HCT116 (cell line): ENCODE measurements at regions not wholly inside any gene's neighbourhood (a gene's known extent, or its start where the extent isn't known, plus 50 kb on each side); places are given as distances from the start of the nearest gene placed in this dataset.

Experiments used
- ATAC-seq: fragments of 200-7000 bp; cut with Tn5 transposase; 2 replicates; pipeline ENCODE4 v1.9.1; 2020; ENCODE audit warnings: mild to moderate bottlenecking, moderate library complexity
- BruUV-seq: library from RNA; stranded (reverse); fragments of 400-500 nt; replicated peaks from 2 replicates; lab custom pipeline; 2021; lab: Mats Ljungman, UMichigan
- CTCF ChIA-PET: fragments of 300-600 bp; sonication (Branson Sonifier 250); formaldehyde crosslinking; loops from one replicate; lab custom pipeline; 2021; ENCODE audit warnings: antibody characterized with exemption; lab: Charles Lee
- POLR2A ChIA-PET: fragments of 300-600, 350-600 bp; sonication (Branson Sonifier 250); formaldehyde crosslinking; loops from one replicate; lab custom pipeline; 2021; ENCODE audit warnings: antibody characterized with exemption; lab: Charles Lee
- RAD21 ChIA-PET, 2 experiments: fragments of 300-600 bp; sonication (Branson Sonifier 250); formaldehyde crosslinking; loops; one replicate each; lab custom pipeline; 2023; ENCODE audit warnings: low total read pairs in 2 of 2; ENCODE audit not compliant: uncharacterized antibody in 2 of 2, unreplicated experiment in 2 of 2, low non-redundant PET in 1 of 2; lab: Charles Lee
- DNase-seq: peaks from one replicate; pipeline ENCODE4 v3.0.0-alpha.2; 2010; ENCODE audit warnings: low read depth, low spot score
- H2AFZ ChIP-seq: fragments of 200-600 bp; shearing (Covaris generic), sonication (generic); 2 replicates; pipeline ENCODE4 v1.6.1; 2017; ENCODE audit warnings: low read depth, mixed run types, mixed read lengths, antibody characterized with exemption, low read length; ENCODE audit not compliant: poor library complexity, severe bottlenecking
- H3K27ac ChIP-seq: 2 replicates; pipeline ENCODE4 v1.5.1; 2012; ENCODE audit warnings: low read depth, low read length
- H3K27me3 ChIP-seq: fragments of 200-600 bp; sonication (generic); 2 replicates; pipeline ENCODE4 v1.6.1; 2016; ENCODE audit warnings: mixed run types, low read length, mixed read lengths; ENCODE audit not compliant: insufficient read depth
- H3K36me3 ChIP-seq, 2 experiments: fragments of 200-500 bp in 1 of 2; fragments of 200-600 bp in 1 of 2; sonication (Bioruptor generic) in 1 of 2; sonication (generic) in 1 of 2; 2 replicates each; pipeline versions ENCODE4 v1.5.1 to v1.6.1; 2014 to 2016; ENCODE audit warnings: low read length in 2 of 2, inconsistent platforms in 1 of 2, mixed read lengths in 1 of 2, mixed run types in 1 of 2; ENCODE audit not compliant: insufficient read depth in 2 of 2, control insufficient read depth in 1 of 2
- H3K4me1 ChIP-seq, 2 experiments: fragments of 200-600 bp in 1 of 2; sonication (generic) in 1 of 2; 2 replicates each; pipeline versions ENCODE4 v1.5.1 to v1.6.1; 2012 to 2017; ENCODE audit warnings: low read length in 2 of 2, inconsistent platforms in 1 of 2, mild to moderate bottlenecking in 1 of 2, mixed read lengths in 1 of 2, mixed run types in 1 of 2, moderate library complexity in 1 of 2; ENCODE audit not compliant: insufficient read depth in 2 of 2, control insufficient read depth in 1 of 2
- H3K4me2 ChIP-seq: fragments of 200-600 bp; sonication (generic); 2 replicates; pipeline ENCODE4 v1.6.1; 2017; ENCODE audit warnings: mixed run types, low read length, mixed read lengths
- H3K4me3 ChIP-seq, 2 experiments: fragments of 200-600 bp in 1 of 2; sonication (generic) in 1 of 2; replicated peaks in 1 of 2; 2 replicates each; pipeline ENCODE4 v1.5.1; 2011 to 2016; ENCODE audit warnings: low read length in 2 of 2, control low read depth in 1 of 2, low read depth in 1 of 2, mild to moderate bottlenecking in 1 of 2, mixed read lengths in 1 of 2, mixed run types in 1 of 2
- H3K79me2 ChIP-seq: fragments of 200-600 bp; sonication (generic); 2 replicates; pipeline ENCODE4 v1.6.1; 2017; ENCODE audit warnings: mild to moderate bottlenecking, mixed run types, low read length, moderate library complexity, mixed read lengths; ENCODE audit not compliant: insufficient read depth
- H3K9ac ChIP-seq: fragments of 200-600 bp; sonication (generic); 2 replicates; pipeline ENCODE4 v1.6.1; 2016; ENCODE audit warnings: low read length, mixed read lengths
- H3K9me2 ChIP-seq: fragments of 200-600 bp; sonication (generic), shearing (Covaris generic); 2 replicates; pipeline ENCODE4 v1.6.1; 2017; ENCODE audit warnings: mixed run types, mild to moderate bottlenecking, moderate library complexity; ENCODE audit not compliant: insufficient read depth
- H3K9me3 ChIP-seq, 2 experiments: fragments of 200-500 bp in 1 of 2; fragments of 200-600 bp in 1 of 2; sonication (Bioruptor generic) in 1 of 2; sonication (generic) in 1 of 2; 2 replicates each; pipeline ENCODE4 v1.6.1; 2014 to 2017; ENCODE audit warnings: low read length in 2 of 2, mixed read lengths in 2 of 2, inconsistent platforms in 1 of 2, low read depth in 1 of 2, mild to moderate bottlenecking in 1 of 2, mixed run types in 1 of 2, moderate library complexity in 1 of 2; ENCODE audit not compliant: control insufficient read depth in 1 of 2, insufficient read depth in 1 of 2
- H4K20me1 ChIP-seq: fragments of 200-600 bp; sonication (generic), shearing (Covaris generic); 2 replicates; pipeline ENCODE4 v1.6.1; 2017; ENCODE audit warnings: mixed run types, mild to moderate bottlenecking, moderate library complexity; ENCODE audit not compliant: insufficient read depth
- CEBPB ChIP-seq: IDR thresholded peaks from 2 replicates; pipeline ENCODE4 v1.6.1; 2012; ENCODE audit warnings: low read depth
- EZH2 ChIP-seq: fragments of 200-600 bp; sonication (generic); IDR thresholded peaks from 2 replicates; pipeline ENCODE4 v1.6.1; 2017; ENCODE audit warnings: antibody characterized with exemption, mixed run types
- EZH2phosphoT487 ChIP-seq: fragments of 200-600 bp; IDR thresholded peaks from 2 replicates; pipeline ENCODE4 v1.6.1; 2018; ENCODE audit warnings: antibody characterized with exemption, borderline replicate concordance
- POLR2A ChIP-seq: IDR thresholded peaks from 2 replicates; pipeline ENCODE4 v1.7.0; 2011; ENCODE audit warnings: borderline replicate concordance; ENCODE audit not compliant: insufficient read depth, insufficient read length; ENCODE audit errors: extremely low read depth
- RAD21 ChIP-seq: IDR thresholded peaks from 2 replicates; pipeline ENCODE4 v1.6.1; 2012; ENCODE audit warnings: low read depth, mild to moderate bottlenecking
- SIN3A ChIP-seq: IDR thresholded peaks from 2 replicates; pipeline ENCODE4 v1.6.1; 2012; ENCODE audit warnings: low read depth
- SP1 ChIP-seq: IDR thresholded peaks from 2 replicates; pipeline ENCODE4 v1.6.1; 2012; ENCODE audit warnings: low read depth
- SRF ChIP-seq: IDR thresholded peaks from 2 replicates; pipeline ENCODE4 v1.6.1; 2012; ENCODE audit warnings: low read depth
- ZFX ChIP-seq: fragments of 450-650 bp; IDR thresholded peaks from 2 replicates; pipeline ENCODE4 v1.6.1; 2017
- ZNF274 ChIP-seq: fragments of 200-500 bp; sonication (Bioruptor generic); IDR thresholded peaks from 2 replicates; pipeline ENCODE4 v1.6.1; 2014; ENCODE audit warnings: mild to moderate bottlenecking, low read depth, low read length, inconsistent platforms
- intact Hi-C: fragments of 100-400 bp; cut with micrococcal nuclease; formaldehyde crosslinking; loops from 2 replicates; pipeline ENCODE4 v1.10.0; 2022
- TF ChIP-seq, protein P1 (sequence below): IDR thresholded peaks from 2 replicates; pipeline ENCODE4 v1.6.1; 2012

DNA sequence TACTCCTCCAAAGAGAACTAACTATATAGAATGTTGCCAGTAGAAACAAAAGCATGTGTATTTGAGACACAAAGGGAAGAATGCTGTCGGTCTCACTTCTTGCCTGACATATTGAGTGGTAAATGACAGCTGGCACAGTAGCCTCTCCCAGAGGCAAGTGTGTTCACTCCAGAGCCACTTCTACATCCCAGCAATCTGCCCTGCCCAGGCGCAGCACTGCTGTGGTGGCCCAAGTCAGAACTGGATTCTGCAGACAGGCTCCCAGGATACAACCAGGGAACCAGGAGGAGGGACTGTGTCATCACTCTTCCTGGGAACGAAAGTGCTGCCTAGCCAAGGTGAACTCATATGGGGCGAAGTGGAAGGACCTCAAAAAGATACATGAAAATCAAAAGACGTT lies 103.2 kb upstream of the ARMC2 start:
- Histone ChIP-seq H3K27me3 (no peaks in the 10 kb centered on the region), H3K36me3 (no peaks in the 10 kb centered on the region), H3K9me2 (no peaks in the 10 kb centered on the region), H2AFZ (no peak overlapping the region), H3K4me1 (peaks cover 4 to 31% of the 10 kb centered on the region in 2 experiments; a peak in 3 of 4 replicates), H3K4me2 (no peak overlapping the region), H3K27ac (no peak overlapping the region), H3K9ac (no peak overlapping the region), H3K4me3 (no peak overlapping the region), H3K79me2 (no peaks in the 10 kb centered on the region), H3K9me3 (no peaks in the 10 kb centered on the region), H4K20me1 (no peaks in the 10 kb centered on the region)
- no TSS peak for BruUV-seq
- TF ChIP-seq ZFX (no peak), SRF (no peak), POLR2A (no peak), SP1 (no peak), CEBPB (no peak), EZH2phosphoT487 (no peak), EZH2 (no peak), SIN3A (no peak), ZNF274 (no peak)
- ChIA-PET CTCF (interaction anchor here (0.7 kb wide), 1 partner anchor 10 kb away, joined by 3 read pairs; no protein-coding TSS in a partner anchor), POLR2A (no interaction called here), RAD21 (no interaction called here)
- no peak for DNase-seq
- ATAC-seq = no peak
- intact Hi-C loops = no loop called here

DNA sequence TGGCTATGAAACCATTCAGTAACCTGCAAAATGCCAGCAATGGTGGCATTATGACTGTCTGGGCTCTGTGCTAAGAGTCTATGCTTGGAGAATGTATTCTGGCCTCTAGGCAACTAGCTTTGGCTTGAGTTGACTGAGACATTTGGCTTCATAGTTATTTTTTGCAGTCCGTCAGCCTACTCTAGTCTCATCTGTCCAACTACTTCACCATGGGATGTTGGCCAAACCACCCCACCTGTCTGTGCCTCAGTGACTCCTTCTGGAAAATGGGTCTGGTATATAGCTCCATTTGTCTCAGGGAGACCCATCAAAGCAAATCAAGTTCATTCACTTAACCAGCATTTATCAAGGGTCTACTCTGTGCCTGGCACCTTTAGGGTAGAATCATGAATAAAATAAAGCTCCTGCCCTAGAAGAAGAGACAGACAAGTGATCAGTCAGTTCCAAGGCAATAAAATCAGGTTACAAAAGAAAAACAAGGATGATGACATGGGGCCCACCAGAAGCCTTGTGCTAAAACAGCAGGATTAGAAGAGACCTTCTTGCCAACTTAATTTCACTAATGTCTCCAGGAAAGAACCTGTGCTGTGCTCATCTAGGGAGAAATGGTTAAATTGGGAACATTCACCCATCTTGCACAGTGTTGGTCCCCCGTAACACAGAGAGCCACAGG lies 102.4 kb upstream of the ARMC2 start:
- no peaks in the 10 kb centered on the region for H3K9me3 ChIP-seq
- POLR2A ChIA-PET = no interaction called here
- no peaks in the 10 kb centered on the region for H3K9me2 ChIP-seq
- TF ChIP-seq, protein P1, sequence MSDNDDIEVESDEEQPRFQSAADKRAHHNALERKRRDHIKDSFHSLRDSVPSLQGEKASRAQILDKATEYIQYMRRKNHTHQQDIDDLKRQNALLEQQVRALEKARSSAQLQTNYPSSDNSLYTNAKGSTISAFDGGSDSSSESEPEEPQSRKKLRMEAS = no peak
- TF ChIP-seq RAD21 = no peak
- H3K9ac ChIP-seq = no peak overlapping the region
- no peaks in the 10 kb centered on the region for H3K79me2 ChIP-seq
- no peak overlapping the region for H2AFZ ChIP-seq
- no peak for DNase-seq
- no peaks in the 10 kb centered on the region for H3K27me3 ChIP-seq
- no peak for ATAC-seq
- H3K27ac ChIP-seq = no peak overlapping the region
- H3K4me3 ChIP-seq = no peak overlapping the region
- no peaks in the 10 kb centered on the region for H3K36me3 ChIP-seq
- H4K20me1 ChIP-seq = no peaks in the 10 kb centered on the region
- intact Hi-C loops = no loop called here
- peak overlapping the region; percentile 3 for H3K4me2 ChIP-seq
- no TSS peak for BruUV-seq
- CTCF ChIA-PET = no interaction called here
- RAD21 ChIA-PET = no interaction called here
- H3K4me1 ChIP-seq = peaks cover 4 to 31% of the 10 kb centered on the region in 2 experiments; a peak in 3 of 4 replicates
